ENCODE measurements at regions not wholly inside any gene's neighbourhood (a gene's known extent, or its start where the extent isn't known, plus 50 kb on each side); places are given as distances from the start of the nearest gene placed in this dataset.

DNA sequence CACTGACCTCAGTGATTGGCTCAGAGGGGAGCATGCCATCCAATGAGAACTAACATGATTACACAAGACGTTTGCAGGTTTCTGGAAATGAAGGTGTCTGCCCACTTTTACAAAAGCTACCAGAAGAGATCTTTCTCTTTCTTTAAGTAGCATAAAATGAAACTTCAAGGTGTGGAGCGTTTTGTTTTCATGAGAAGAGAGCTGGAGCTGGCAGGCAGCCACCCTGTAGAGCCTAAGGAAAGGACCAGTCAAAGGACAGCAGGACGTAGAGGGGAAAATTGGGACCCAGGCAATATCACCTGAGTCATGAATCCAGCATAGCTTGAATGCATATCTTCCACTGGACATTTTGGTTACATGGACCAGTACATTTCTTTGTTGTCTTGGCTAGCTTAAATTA lies 331.0 kb downstream of the EPHA4 start:
- TF ChIP-seq, protein P1, sequence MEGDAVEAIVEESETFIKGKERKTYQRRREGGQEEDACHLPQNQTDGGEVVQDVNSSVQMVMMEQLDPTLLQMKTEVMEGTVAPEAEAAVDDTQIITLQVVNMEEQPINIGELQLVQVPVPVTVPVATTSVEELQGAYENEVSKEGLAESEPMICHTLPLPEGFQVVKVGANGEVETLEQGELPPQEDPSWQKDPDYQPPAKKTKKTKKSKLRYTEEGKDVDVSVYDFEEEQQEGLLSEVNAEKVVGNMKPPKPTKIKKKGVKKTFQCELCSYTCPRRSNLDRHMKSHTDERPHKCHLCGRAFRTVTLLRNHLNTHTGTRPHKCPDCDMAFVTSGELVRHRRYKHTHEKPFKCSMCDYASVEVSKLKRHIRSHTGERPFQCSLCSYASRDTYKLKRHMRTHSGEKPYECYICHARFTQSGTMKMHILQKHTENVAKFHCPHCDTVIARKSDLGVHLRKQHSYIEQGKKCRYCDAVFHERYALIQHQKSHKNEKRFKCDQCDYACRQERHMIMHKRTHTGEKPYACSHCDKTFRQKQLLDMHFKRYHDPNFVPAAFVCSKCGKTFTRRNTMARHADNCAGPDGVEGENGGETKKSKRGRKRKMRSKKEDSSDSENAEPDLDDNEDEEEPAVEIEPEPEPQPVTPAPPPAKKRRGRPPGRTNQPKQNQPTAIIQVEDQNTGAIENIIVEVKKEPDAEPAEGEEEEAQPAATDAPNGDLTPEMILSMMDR (IDR thresholded peaks at IDR 0.05) = no peak

DNA sequence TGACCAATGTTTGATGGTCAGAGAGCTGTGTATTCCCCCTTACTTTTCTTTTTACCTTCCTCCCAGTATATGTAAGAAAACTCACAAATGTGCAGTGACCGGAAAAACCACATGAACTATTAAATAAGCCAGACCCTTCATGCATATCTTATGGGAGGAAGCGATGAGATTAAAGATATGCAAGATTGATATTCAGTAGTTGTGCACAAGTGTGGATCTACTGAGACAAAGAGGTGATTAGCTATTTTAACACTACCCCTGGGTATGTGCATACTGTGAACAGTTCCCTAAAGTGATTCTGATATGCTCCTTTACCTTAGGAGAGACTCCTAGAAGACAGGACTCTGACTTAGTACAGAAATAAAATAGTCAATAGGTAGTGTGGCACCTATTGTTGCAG lies 328.3 kb downstream of the EPHA4 start:
- TF ChIP-seq, protein P1 (IDR thresholded peaks at IDR 0.05) = no peak

DNA sequence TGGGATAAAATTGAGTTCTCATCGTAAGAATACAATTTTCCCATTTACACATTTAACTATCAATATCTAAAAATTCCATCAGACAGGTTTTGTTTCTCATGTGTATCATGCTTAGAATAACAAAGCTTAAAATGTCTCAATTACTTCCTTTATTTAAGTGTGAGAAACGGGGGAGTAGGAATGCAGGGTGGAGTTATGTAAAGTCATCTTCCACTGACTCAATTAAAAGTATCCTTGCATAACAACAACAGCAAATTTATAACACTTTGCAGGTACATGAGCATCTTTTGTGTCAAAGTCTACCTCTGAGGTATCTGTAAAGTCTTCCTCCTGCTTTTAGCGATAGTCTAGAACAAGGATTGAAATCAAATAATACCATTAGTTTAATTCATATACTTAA lies 327.1 kb downstream of the EPHA4 start:
- TF ChIP-seq, protein P1 (IDR thresholded peaks at IDR 0.05) = no peak

- TF ChIP-seq, protein P1 (IDR thresholded peaks at IDR 0.05) = no peak
These were observed 326.3 kb downstream of the EPHA4 start for GRCh38 chr2:221245772-221246171.

GRCh38 chr2:221254299-221254698 lies 317.8 kb downstream of the EPHA4 start:
- TF ChIP-seq, protein P1 (IDR thresholded peaks at IDR 0.05) = no peak

DNA sequence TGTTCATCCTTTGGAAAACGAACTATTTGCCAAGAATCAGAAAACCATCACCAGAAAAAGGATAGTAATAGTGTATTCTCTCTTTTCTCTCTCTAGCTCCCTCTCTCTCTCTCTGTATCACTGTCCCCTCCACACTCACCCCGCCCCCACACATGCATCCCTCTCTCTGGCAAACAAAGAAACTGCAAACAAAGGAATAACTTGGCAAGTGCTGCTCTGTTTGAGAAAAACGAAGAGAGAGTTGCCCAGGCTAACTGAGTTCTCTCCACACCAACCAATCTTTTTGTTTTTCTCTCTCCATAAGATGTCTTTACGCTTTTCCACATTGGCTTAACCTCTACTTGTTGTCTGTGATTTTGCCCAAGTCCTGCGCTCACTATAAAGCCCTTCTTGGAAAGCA lies 316.2 kb downstream of the EPHA4 start:
- TF ChIP-seq, protein P1 (IDR thresholded peaks at IDR 0.05) = no peak

- TF ChIP-seq, protein P1 (IDR thresholded peaks at IDR 0.05) = no peak
These were observed 313.6 kb downstream of the EPHA4 start for GRCh38 chr2:221258464-221258863.

DNA sequence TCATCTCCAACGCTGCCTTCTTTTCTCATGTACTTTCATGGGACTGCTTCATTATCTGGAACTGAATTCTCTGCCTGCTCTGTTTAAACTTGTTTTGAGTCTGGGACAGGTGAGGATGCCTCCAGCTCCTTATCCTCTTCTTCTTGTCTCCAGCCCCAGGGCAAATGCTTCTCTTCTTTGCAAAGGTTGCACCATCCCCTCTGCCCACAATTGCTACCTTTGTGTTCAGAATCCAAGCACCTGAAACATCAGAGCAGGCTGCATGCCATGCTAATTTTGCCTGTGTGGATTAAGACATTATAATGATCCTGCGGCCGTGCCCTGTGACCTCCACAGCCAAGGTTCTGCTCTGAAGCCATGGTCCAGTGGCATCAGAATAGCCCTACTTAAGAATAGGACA lies 309.5 kb downstream of the EPHA4 start:
- TF ChIP-seq, protein P1 (IDR thresholded peaks at IDR 0.05) = no peak

All from LNCAP (cell line).